Upper lobe of right lung (tissue), 1 donor: ENCODE measurements at regions not wholly inside any gene's neighbourhood (a gene's known extent, or its start where the extent isn't known, plus 50 kb on each side); places are given as distances from the start of the nearest gene placed in this dataset.

Experiments used
- ATAC-seq: fragments of 200-7000 bp; cut with Tn5 transposase; one replicate; pipeline ENCODE4 v1.9.1; 2020; ENCODE audit warnings: mild to moderate bottlenecking, moderate library complexity
- DNase-seq: peaks from one replicate; pipeline ENCODE4 v3.0.0-alpha.2; 2020
- H3K27ac ChIP-seq: fragments of 200-600 bp; one replicate; pipeline ENCODE4 v1.8.0; 2022
- H3K27me3 ChIP-seq: fragments of 200-600 bp; one replicate; pipeline ENCODE4 v1.8.0; 2022; ENCODE audit warnings: mild to moderate bottlenecking
- H3K36me3 ChIP-seq: fragments of 200-600 bp; one replicate; pipeline ENCODE4 v1.8.0; 2022
- H3K4me1 ChIP-seq: fragments of 200-600 bp; one replicate; pipeline ENCODE4 v1.8.0; 2022
- H3K4me3 ChIP-seq: fragments of 200-600 bp; one replicate; pipeline ENCODE4 v1.8.0; 2022; ENCODE audit warnings: mild to moderate bottlenecking
- H3K9me3 ChIP-seq: fragments of 200-600 bp; one replicate; pipeline ENCODE4 v1.8.0; 2022
- CTCF ChIP-seq: fragments of 200-600 bp; IDR thresholded peaks from one replicate; pipeline ENCODE4 v1.8.0; 2022; ENCODE audit warnings: antibody characterized with exemption
- intact Hi-C: fragments of 100-400 bp; cut with DNase I; formaldehyde crosslinking; loops from one replicate; pipeline ENCODE4 v1.11.0; 2022
- donor health status: DM: no; HTN: yes; CAD: no; lungs with severe emphysema.

DNA sequence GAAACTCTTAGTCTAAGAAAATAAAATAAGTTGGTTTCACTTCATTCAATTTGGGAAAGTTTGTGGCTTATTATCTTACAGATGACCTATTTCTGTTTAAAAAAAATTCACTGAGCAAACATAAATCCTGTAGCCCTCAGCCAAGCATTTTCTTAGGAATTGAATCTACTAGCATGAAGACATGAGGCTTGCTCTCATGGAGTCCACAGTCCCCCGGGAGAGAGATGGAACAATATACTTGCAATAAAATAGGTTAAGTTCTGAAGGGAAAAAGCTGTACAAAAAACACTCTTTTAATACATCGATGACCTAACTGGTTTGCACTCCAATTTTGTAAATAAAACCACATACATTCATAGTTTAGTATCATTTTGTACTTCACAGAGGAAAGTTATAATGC, 642.6 kb upstream of the FAM241A start:
- ATAC-seq: no peak
- H3K36me3 ChIP-seq: no peaks in the 10 kb centered on the region
- H3K27ac ChIP-seq: no peak overlapping the region
- no peaks in the 10 kb centered on the region for H3K9me3 ChIP-seq
- H3K4me1 ChIP-seq: no peaks in the 10 kb centered on the region
- no peak overlapping the region for H3K4me3 ChIP-seq
- H3K27me3 ChIP-seq: no peaks in the 10 kb centered on the region
- TF ChIP-seq CTCF: no peak
- no peak for DNase-seq
- intact Hi-C loops: no loop called here

GRCh38 chr4:111506706-111507105, 638.5 kb upstream of the FAM241A start:
- H3K9me3 ChIP-seq: no peaks in the 10 kb centered on the region
- no peak overlapping the region for H3K4me3 ChIP-seq
- intact Hi-C loops: no loop called here
- H3K4me1 ChIP-seq: no peaks in the 10 kb centered on the region
- no peaks in the 10 kb centered on the region for H3K27me3 ChIP-seq
- DNase-seq (no peak), ATAC-seq (no peak)
- H3K36me3 ChIP-seq: no peaks in the 10 kb centered on the region
- no peak overlapping the region for H3K27ac ChIP-seq
- no peak for TF ChIP-seq CTCF

- Histone ChIP-seq H3K9me3 (no peaks in the 10 kb centered on the region), H3K4me1 (no peaks in the 10 kb centered on the region), H3K27ac (no peak overlapping the region), H3K36me3 (no peaks in the 10 kb centered on the region), H3K4me3 (no peak overlapping the region), H3K27me3 (no peaks in the 10 kb centered on the region)
- ATAC-seq: no peak
- DNase-seq: no peak
- intact Hi-C loops: no loop called here
- no peak for TF ChIP-seq CTCF
Measured at GRCh38 chr4:111510535-111510934, 634.7 kb upstream of the FAM241A start.

DNA sequence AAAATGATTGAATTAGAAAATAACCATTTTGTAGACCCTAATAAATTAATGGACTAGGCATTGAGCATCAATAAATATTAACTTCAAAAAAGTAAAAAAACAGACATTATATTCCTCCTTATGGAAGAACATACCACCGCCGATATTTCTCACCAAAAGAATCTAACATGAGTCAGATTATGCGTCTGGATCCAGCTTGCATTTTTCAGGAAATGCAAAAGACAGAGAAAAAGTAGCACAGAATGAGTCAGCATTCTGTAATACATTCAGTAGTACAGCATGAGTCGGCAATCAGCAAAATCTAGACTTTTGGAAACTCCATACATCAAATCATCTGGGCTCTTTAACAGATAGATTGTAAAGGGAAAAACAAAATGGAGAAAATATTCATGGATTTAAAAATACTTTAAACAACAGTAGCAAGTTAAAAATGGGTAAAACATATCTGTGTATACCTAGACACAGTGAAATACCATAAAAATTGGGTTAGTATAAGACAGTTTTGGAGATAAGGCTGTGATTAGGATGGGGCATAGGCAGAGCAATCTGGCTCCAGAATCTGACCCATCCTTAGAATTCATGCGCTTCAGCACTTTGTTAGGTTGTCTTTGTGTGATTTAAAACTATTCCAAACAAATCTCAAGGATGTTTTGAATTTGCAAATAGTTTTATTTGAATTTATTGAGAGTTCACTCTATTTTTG, 633.0 kb upstream of the FAM241A start:
- H3K4me3 ChIP-seq: no peak overlapping the region
- H3K4me1 ChIP-seq: no peaks in the 10 kb centered on the region
- DNase-seq (no peak), ATAC-seq (no peak)
- H3K27ac ChIP-seq: no peak overlapping the region
- H3K36me3 ChIP-seq: no peaks in the 10 kb centered on the region
- H3K9me3 ChIP-seq: no peaks in the 10 kb centered on the region
- intact Hi-C loops: no loop called here
- H3K27me3 ChIP-seq: no peaks in the 10 kb centered on the region
- TF ChIP-seq CTCF: no peak

DNA sequence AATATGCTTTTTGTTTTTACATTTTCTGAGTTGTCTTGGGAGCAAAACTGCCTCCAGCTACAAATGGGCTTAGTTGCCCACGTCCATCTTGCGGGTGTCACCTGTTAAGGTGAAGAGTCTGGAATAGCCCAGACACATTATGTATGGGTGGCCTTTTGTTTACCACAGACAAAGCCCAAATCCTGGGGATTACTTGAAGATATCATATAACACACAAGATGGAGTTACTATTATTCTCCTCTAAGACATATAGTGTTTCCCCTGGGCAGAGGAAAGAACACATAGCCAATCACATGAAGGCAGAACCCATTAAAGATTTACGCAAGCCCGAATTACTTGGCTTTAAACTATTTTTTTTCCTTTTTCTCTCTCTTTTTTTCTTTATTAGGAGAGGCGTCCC, 625.6 kb upstream of the FAM241A start:
- ATAC-seq: no peak
- H3K27me3 ChIP-seq: no peaks in the 10 kb centered on the region
- H3K4me1 ChIP-seq: no peaks in the 10 kb centered on the region
- intact Hi-C loops: no loop called here
- H3K4me3 ChIP-seq: no peak overlapping the region
- no peak overlapping the region for H3K27ac ChIP-seq
- H3K9me3 ChIP-seq: no peaks in the 10 kb centered on the region
- no peaks in the 10 kb centered on the region for H3K36me3 ChIP-seq
- DNase-seq: no peak
- TF ChIP-seq CTCF: no peak

DNA sequence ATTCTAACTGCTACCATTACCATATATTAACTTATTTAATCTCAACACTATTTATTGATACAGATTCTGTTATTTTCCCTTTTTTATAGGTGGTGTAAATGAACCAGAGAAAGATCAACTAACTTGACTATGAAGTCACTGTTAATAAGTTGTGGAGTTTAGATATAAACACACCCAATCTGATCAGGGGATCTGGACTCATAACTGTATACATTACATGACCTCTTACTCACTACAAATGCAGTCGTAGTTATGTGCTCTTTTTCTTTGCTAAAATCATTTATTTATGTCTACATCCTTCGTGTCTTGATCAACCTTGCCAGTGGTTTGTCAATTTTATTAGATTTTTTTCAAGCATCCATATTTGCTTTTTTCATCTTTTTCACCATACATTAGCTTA, 614.8 kb upstream of the FAM241A start:
- Histone ChIP-seq H3K4me1 (no peaks in the 10 kb centered on the region), H3K36me3 (no peaks in the 10 kb centered on the region), H3K27ac (no peak overlapping the region), H3K27me3 (no peaks in the 10 kb centered on the region), H3K4me3 (no peak overlapping the region), H3K9me3 (no peaks in the 10 kb centered on the region)
- intact Hi-C loops: no loop called here
- DNase-seq (no peak), ATAC-seq (no peak)
- no peak for TF ChIP-seq CTCF
